CD8-positive, alpha-beta memory T cell (primary cell): ENCODE measurements at regions not wholly inside any gene's neighbourhood (a gene's known extent, or its start where the extent isn't known, plus 50 kb on each side); places are given as distances from the start of the nearest gene placed in this dataset.

Experiments used
- CTCF ChIA-PET: fragments of 350-600 bp; sonication (Branson Sonifier 250); formaldehyde crosslinking; loops from one replicate; lab custom pipeline; 2021; ENCODE audit warnings: antibody characterized with exemption; lab: Charles Lee
- POLR2A ChIA-PET: fragments of 350-600 bp; sonication (Branson Sonifier 250); formaldehyde crosslinking; loops from one replicate; lab custom pipeline; 2021; ENCODE audit warnings: antibody characterized with exemption; lab: Charles Lee
- DNase-seq, 5 donors: peaks; one replicate each; pipeline versions ENCODE4 v3.0.0 to v3.0.0-alpha.2; 2020 to 2022; ENCODE audit warnings: mixed read lengths in 1 of 5
- H3K27ac ChIP-seq: one replicate; pipeline ENCODE4 v1.7.0; 2013; ENCODE audit warnings: low read depth, mild to moderate bottlenecking, low read length, moderate library complexity
- H3K27me3 ChIP-seq: 2 replicates; pipeline ENCODE4 v1.7.0; 2013; ENCODE audit warnings: low read length, mild to moderate bottlenecking; ENCODE audit not compliant: insufficient read depth, poor library complexity, severe bottlenecking
- H3K36me3 ChIP-seq: 2 replicates; pipeline ENCODE4 v1.7.0; 2013; ENCODE audit warnings: mild to moderate bottlenecking, low read length, moderate library complexity; ENCODE audit not compliant: insufficient read depth
- H3K4me1 ChIP-seq: 2 replicates; pipeline ENCODE4 v1.7.0; 2013; ENCODE audit warnings: mild to moderate bottlenecking, low read length, moderate library complexity; ENCODE audit not compliant: insufficient read depth
- H3K4me3 ChIP-seq: 2 replicates; pipeline ENCODE4 v1.7.0; 2013; ENCODE audit warnings: mild to moderate bottlenecking, low read length
- H3K9me3 ChIP-seq: 2 replicates; pipeline ENCODE4 v1.7.0; 2013; ENCODE audit warnings: mild to moderate bottlenecking, low read length
- H3K27ac Mint-ChIP-seq, 8 donors: one replicate each; pipeline ENCODE4 v1.8.0; 2020 to 2021; ENCODE audit warnings: mixed read lengths in 8 of 8, mild to moderate bottlenecking in 6 of 8, inconsistent platforms in 3 of 8, moderate library complexity in 3 of 8
- H3K27me3 Mint-ChIP-seq, 2 donors: one replicate each; pipeline ENCODE4 v1.8.0; 2020 to 2021; ENCODE audit warnings: mixed read lengths in 2 of 2, mild to moderate bottlenecking in 1 of 2, moderate library complexity in 1 of 2
- H3K36me3 Mint-ChIP-seq, 3 donors: one replicate each; pipeline ENCODE4 v1.8.0; 2020 to 2021; ENCODE audit warnings: mixed read lengths in 3 of 3, inconsistent platforms in 1 of 3, mild to moderate bottlenecking in 1 of 3
- H3K4me1 Mint-ChIP-seq, 3 donors: one replicate each; pipeline ENCODE4 v1.8.0; 2020 to 2021; ENCODE audit warnings: mixed read lengths in 3 of 3, inconsistent platforms in 1 of 3, mild to moderate bottlenecking in 1 of 3
- H3K4me3 Mint-ChIP-seq, 7 donors: one replicate each; pipeline ENCODE4 v1.8.0; 2020 to 2021; ENCODE audit warnings: mixed read lengths in 7 of 7, mild to moderate bottlenecking in 6 of 7, moderate library complexity in 4 of 7, inconsistent platforms in 2 of 7
- H3K9me3 Mint-ChIP-seq, 5 donors: one replicate each; pipeline ENCODE4 v1.8.0; 2020 to 2022; ENCODE audit warnings: mixed read lengths in 5 of 5, mild to moderate bottlenecking in 3 of 5, moderate library complexity in 2 of 5, inconsistent platforms in 1 of 5

- ChIA-PET CTCF (no interaction called here), POLR2A (no interaction called here)
- Mint-ChIP-seq H3K36me3 (no peaks in the 10 kb centered on the region), H3K27me3 (peaks cover 0 to under 1% of the 10 kb centered on the region in 2 donors), H3K27ac (no peak overlapping the region), H3K4me1 (no peaks in the 10 kb centered on the region), H3K4me3 (no peak overlapping the region), H3K9me3 (peaks cover 0 to 27% (median 3%) of the 10 kb centered on the region in 5 donors)
- H3K4me3 ChIP-seq: no peak overlapping the region
- no peak overlapping the region for H3K27ac ChIP-seq
- no peaks in the 10 kb centered on the region for H3K9me3 ChIP-seq
- DNase-seq: no peak
- H3K27me3 ChIP-seq: no peaks in the 10 kb centered on the region
- no peaks in the 10 kb centered on the region for H3K4me1 ChIP-seq
- no peaks in the 10 kb centered on the region for H3K36me3 ChIP-seq
These were observed 681.1 kb downstream of the MAT2B start for GRCh38 chr5:164186550-164186949.

GRCh38 chr5:164187785-164188184 lies 682.4 kb downstream of the MAT2B start:
- H3K27me3 ChIP-seq: no peaks in the 10 kb centered on the region
- H3K4me1 Mint-ChIP-seq: no peaks in the 10 kb centered on the region
- H3K27me3 Mint-ChIP-seq: no peaks in the 10 kb centered on the region
- H3K4me1 ChIP-seq: no peaks in the 10 kb centered on the region
- no peaks in the 10 kb centered on the region for H3K36me3 Mint-ChIP-seq
- H3K4me3 ChIP-seq: no peak overlapping the region
- no peak overlapping the region for H3K27ac ChIP-seq
- DNase-seq: no peak
- H3K9me3 Mint-ChIP-seq: peaks cover 0 to 33% (median 2%) of the 10 kb centered on the region in 5 donors
- POLR2A ChIA-PET: no interaction called here
- H3K36me3 ChIP-seq: no peaks in the 10 kb centered on the region
- H3K4me3 Mint-ChIP-seq: no peak overlapping the region
- no peak overlapping the region for H3K27ac Mint-ChIP-seq
- CTCF ChIA-PET: no interaction called here
- H3K9me3 ChIP-seq: no peaks in the 10 kb centered on the region

GRCh38 chr5:164188733-164189148 lies 683.3 kb downstream of the MAT2B start:
- no peak overlapping the region for H3K27ac Mint-ChIP-seq
- ChIA-PET POLR2A (no interaction called here), CTCF (no interaction called here)
- no peak for DNase-seq
- H3K4me3 Mint-ChIP-seq: no peak overlapping the region
- H3K4me1 Mint-ChIP-seq: no peaks in the 10 kb centered on the region
- no peaks in the 10 kb centered on the region for H3K36me3 ChIP-seq
- H3K9me3 ChIP-seq: no peaks in the 10 kb centered on the region
- peaks cover 0 to 24% (median 0%) of the 10 kb centered on the region in 5 donors for H3K9me3 Mint-ChIP-seq
- H3K27ac ChIP-seq: no peak overlapping the region
- H3K36me3 Mint-ChIP-seq: no peaks in the 10 kb centered on the region
- no peaks in the 10 kb centered on the region for H3K27me3 Mint-ChIP-seq
- H3K4me3 ChIP-seq: no peak overlapping the region
- no peaks in the 10 kb centered on the region for H3K4me1 ChIP-seq
- no peaks in the 10 kb centered on the region for H3K27me3 ChIP-seq

GRCh38 chr5:164191240-164191639 lies 685.8 kb downstream of the MAT2B start:
- no peaks in the 10 kb centered on the region for H3K4me1 ChIP-seq
- no peak overlapping the region for H3K27ac ChIP-seq
- DNase-seq: no peak
- no peak overlapping the region for H3K27ac Mint-ChIP-seq
- H3K36me3 ChIP-seq: no peaks in the 10 kb centered on the region
- H3K4me1 Mint-ChIP-seq: no peaks in the 10 kb centered on the region
- no peaks in the 10 kb centered on the region for H3K9me3 ChIP-seq
- POLR2A ChIA-PET: no interaction called here
- H3K27me3 Mint-ChIP-seq: no peaks in the 10 kb centered on the region
- no peaks in the 10 kb centered on the region for H3K27me3 ChIP-seq
- no peak overlapping the region for H3K4me3 Mint-ChIP-seq
- CTCF ChIA-PET: no interaction called here
- H3K36me3 Mint-ChIP-seq: no peaks in the 10 kb centered on the region
- peaks cover 0 to 31% (median 2%) of the 10 kb centered on the region in 5 donors for H3K9me3 Mint-ChIP-seq
- no peak overlapping the region for H3K4me3 ChIP-seq

GRCh38 chr5:164202338-164202737 lies 696.9 kb downstream of the MAT2B start:
- Mint-ChIP-seq H3K36me3 (no peaks in the 10 kb centered on the region), H3K4me1 (no peaks in the 10 kb centered on the region)
- POLR2A ChIA-PET: no interaction called here

GRCh38 chr5:164203581-164204225 lies 698.3 kb downstream of the MAT2B start:
- POLR2A ChIA-PET: no interaction called here
- no peaks in the 10 kb centered on the region for H3K27me3 ChIP-seq

More at GRCh38 chr5:164202338-164202737, 696.9 kb downstream of the MAT2B start:
- Histone ChIP-seq H3K9me3 (no peaks in the 10 kb centered on the region), H3K4me3 (no peak overlapping the region), H3K4me1 (no peaks in the 10 kb centered on the region), H3K27ac (no peak overlapping the region), H3K36me3 (no peaks in the 10 kb centered on the region), H3K27me3 (no peaks in the 10 kb centered on the region)
- DNase-seq: no peak
- H3K4me3 Mint-ChIP-seq: no peak overlapping the region
- H3K27ac Mint-ChIP-seq: no peak overlapping the region
- CTCF ChIA-PET: no interaction called here
- no peaks in the 10 kb centered on the region for H3K27me3 Mint-ChIP-seq
- H3K9me3 Mint-ChIP-seq: peaks cover 0 to 26% (median 2%) of the 10 kb centered on the region in 5 donors

GRCh38 chr5:164204338-164204946 lies 699.0 kb downstream of the MAT2B start:
- no peak overlapping the region for H3K27ac Mint-ChIP-seq
- peaks cover 0 to 28% (median 2%) of the 10 kb centered on the region in 5 donors for H3K9me3 Mint-ChIP-seq

More at GRCh38 chr5:164203581-164204225, 698.3 kb downstream of the MAT2B start:
- CTCF ChIA-PET: no interaction called here
- no peaks in the 10 kb centered on the region for H3K9me3 ChIP-seq
- Mint-ChIP-seq H3K36me3 (no peaks in the 10 kb centered on the region), H3K27ac (no peak overlapping the region), H3K4me1 (no peaks in the 10 kb centered on the region), H3K4me3 (peak overlapping the region in 1 of 7 donors; percentile 37), H3K27me3 (no peaks in the 10 kb centered on the region), H3K9me3 (peaks cover 0 to 30% (median 2%) of the 10 kb centered on the region in 5 donors)
- H3K36me3 ChIP-seq: no peaks in the 10 kb centered on the region
- H3K27ac ChIP-seq: no peak overlapping the region
- no peaks in the 10 kb centered on the region for H3K4me1 ChIP-seq
- no peak overlapping the region for H3K4me3 ChIP-seq
- DNase-seq: no peak

GRCh38 chr5:164206196-164206595 lies 700.8 kb downstream of the MAT2B start:
- H3K27me3 Mint-ChIP-seq: peaks cover 0 to 1% of the 10 kb centered on the region in 2 donors
- no peak overlapping the region for H3K27ac Mint-ChIP-seq
- Histone ChIP-seq H3K9me3 (no peaks in the 10 kb centered on the region), H3K4me1 (no peaks in the 10 kb centered on the region), H3K27ac (no peak overlapping the region), H3K27me3 (no peaks in the 10 kb centered on the region), H3K36me3 (no peaks in the 10 kb centered on the region), H3K4me3 (no peak overlapping the region)
- ChIA-PET POLR2A (no interaction called here), CTCF (no interaction called here)
- no peaks in the 10 kb centered on the region for H3K4me1 Mint-ChIP-seq
- DNase-seq: no peak
- H3K9me3 Mint-ChIP-seq: peaks cover 0 to 38% (median 3%) of the 10 kb centered on the region in 5 donors
- no peak overlapping the region for H3K4me3 Mint-ChIP-seq
- no peaks in the 10 kb centered on the region for H3K36me3 Mint-ChIP-seq

More at GRCh38 chr5:164204338-164204946, 699.0 kb downstream of the MAT2B start:
- Mint-ChIP-seq H3K4me3 (no peak overlapping the region), H3K4me1 (no peaks in the 10 kb centered on the region), H3K36me3 (no peaks in the 10 kb centered on the region), H3K27me3 (no peaks in the 10 kb centered on the region)
- Histone ChIP-seq H3K4me1 (no peaks in the 10 kb centered on the region), H3K36me3 (no peaks in the 10 kb centered on the region), H3K4me3 (no peak overlapping the region), H3K27ac (no peak overlapping the region), H3K27me3 (no peaks in the 10 kb centered on the region), H3K9me3 (no peaks in the 10 kb centered on the region)
- ChIA-PET CTCF (no interaction called here), POLR2A (no interaction called here)
- no peak for DNase-seq
